ENCODE measurements at regions not wholly inside any gene's neighbourhood (a gene's known extent, or its start where the extent isn't known, plus 50 kb on each side); places are given as distances from the start of the nearest gene placed in this dataset.

DNA sequence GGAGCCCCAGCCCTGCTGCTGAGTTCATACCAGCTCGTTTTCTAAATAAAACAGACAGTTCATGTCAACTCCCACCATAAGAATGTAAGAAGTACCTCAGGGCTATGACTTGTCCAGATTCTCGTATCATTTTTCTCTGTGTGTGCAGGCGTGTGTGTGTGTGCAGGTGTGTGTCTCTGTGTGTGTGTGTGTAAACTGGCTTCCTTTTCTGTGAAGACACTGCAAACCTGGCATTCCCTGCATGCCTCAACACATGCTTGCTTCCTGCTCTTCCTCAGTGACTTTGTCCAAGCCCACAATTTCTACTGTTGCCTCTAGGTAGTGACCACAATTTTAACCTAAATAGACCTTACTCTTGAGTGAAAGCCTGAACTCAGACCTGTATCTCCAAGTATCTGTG, 879.0 kb downstream of the SLC4A3 start:
- TF ChIP-seq CTCF (conservative IDR thresholded peaks at IDR 0.05): no peak
- 0 out of 7 replicates have a peak overlapping the region, but pooled peaks of 2 of the 3 experiments have one; percentile 1 to 13 for H3K27ac Mint-ChIP-seq
- no peak overlapping the region for H2AFZ ChIP-seq (ENCODE audit: low read length)

More for the DNA sequence above, 879.0 kb downstream of the SLC4A3 start:
- H2BK5ac ChIP-seq (ENCODE audit: insufficient read length, low read length): no peak overlapping the region
- no peaks in the 10 kb centered on the region for H3K79me2 ChIP-seq (ENCODE audit: insufficient read depth, low read length)
- H3K79me1 ChIP-seq (ENCODE audit: insufficient read depth, low read depth, low read length, poor library complexity, severe bottlenecking): no peaks in the 10 kb centered on the region
- no peak overlapping the region for H2BK120ac ChIP-seq (ENCODE audit: low read depth, low read length, poor library complexity, severe bottlenecking)
- no peak overlapping the region for H3K4ac ChIP-seq (ENCODE audit: low read depth, low read length)
- H3K4me1 Mint-ChIP-seq: peaks cover 44 to 54% of the 10 kb centered on the region in 2 experiments
- no peak for DNase-seq
- H3K9me3 Mint-ChIP-seq: peaks cover 6 to 18% of the 10 kb centered on the region in 2 experiments; a peak in 4 of 5 replicates
- H3K23me2 ChIP-seq (ENCODE audit: insufficient read length, low read depth, low read length, poor library complexity, severe bottlenecking): no peaks in the 10 kb centered on the region
- no peak overlapping the region for H2BK12ac ChIP-seq (ENCODE audit: insufficient read length, low read depth, low read length)
- H3K14ac ChIP-seq (ENCODE audit: insufficient read depth, low read length): no peak overlapping the region
- no peak overlapping the region for H4K91ac ChIP-seq (ENCODE audit: insufficient read length, low read depth, low read length)
- H4K20me1 ChIP-seq (ENCODE audit: control insufficient read depth, insufficient read depth, insufficient read length): no peaks in the 10 kb centered on the region
- no peak overlapping the region for H3K27ac ChIP-seq (ENCODE audit: insufficient read length, low read depth, low read length)
- H3K4me2 ChIP-seq (ENCODE audit: insufficient read depth, insufficient read length, low read length): no peak overlapping the region
- WGBS (ENCODE audit: extremely low coverage, insufficient read length, low lambda C conversion rate): no CpG with 5 or more reads among the region's 3 CpGs
- no peak overlapping the region for H4K5ac ChIP-seq (ENCODE audit: insufficient read length, low read depth, low read length)
- no peak overlapping the region for H2BK20ac ChIP-seq (ENCODE audit: low read depth, low read length, poor library complexity, severe bottlenecking)
- no peak overlapping the region for H4K8ac ChIP-seq (replicated peaks; ENCODE audit: insufficient read length, low read depth, low read length)
- H3K4me3 Mint-ChIP-seq: no peak overlapping the region
- H2AK5ac ChIP-seq (ENCODE audit: insufficient read length, low read length): no peak overlapping the region
- H3K23ac ChIP-seq (ENCODE audit: insufficient read length, low read depth, low read length): no peak overlapping the region
- H3K4me1 ChIP-seq (ENCODE audit: insufficient read depth, low read length): peaks cover 12% of the 10 kb centered on the region
- no peak overlapping the region for H3K56ac ChIP-seq (ENCODE audit: insufficient read length, low read depth, low read length)
- H3K9me3 ChIP-seq (ENCODE audit: control insufficient read depth, low read depth, low read length): no peaks in the 10 kb centered on the region
- H3T11ph ChIP-seq (ENCODE audit: low read length): no peak overlapping the region
- H3K36me3 Mint-ChIP-seq (ENCODE audit: insufficient read depth in 1 of 3, low read depth in 3 of 3): peaks cover 0 to 12% (median 11%) of the 10 kb centered on the region in 3 experiments; a peak in 5 of 7 replicates
- no peaks in the 10 kb centered on the region for H3K27me3 Mint-ChIP-seq (ENCODE audit: low read depth)
- no peak overlapping the region for H3K18ac ChIP-seq (ENCODE audit: insufficient read length, low read depth, low read length)
- H3K9ac ChIP-seq (ENCODE audit: extremely low read depth, insufficient read length, low read length): no peak overlapping the region
- H3K27me3 ChIP-seq (ENCODE audit: insufficient read depth, low read length): no peaks in the 10 kb centered on the region
- H2BK15ac ChIP-seq (ENCODE audit: low read depth, low read length): no peak overlapping the region
